ENCODE measurements at regions not wholly inside any gene's neighbourhood (a gene's known extent, or its start where the extent isn't known, plus 50 kb on each side); places are given as distances from the start of the nearest gene placed in this dataset.

DNA sequence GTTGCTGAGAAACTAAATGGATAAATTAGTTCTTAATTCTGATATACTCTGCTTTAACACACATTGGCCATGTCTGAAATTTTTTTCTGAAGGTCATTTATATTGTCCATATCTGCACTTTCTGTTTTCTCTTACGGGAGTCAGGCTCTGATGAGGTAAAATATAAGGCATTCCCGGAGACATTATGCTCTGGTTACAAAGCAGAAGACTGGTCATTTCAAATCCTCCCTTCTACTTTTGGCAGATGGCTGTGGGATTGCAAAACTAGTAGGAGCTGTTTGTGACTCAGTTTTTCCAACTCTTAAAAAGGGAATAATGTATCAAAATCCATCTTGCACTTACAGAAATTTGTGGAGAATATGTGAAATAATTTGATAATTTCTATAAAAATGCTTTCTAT is 92.2 kb upstream of the CPHXL start:
- TF ChIP-seq, protein P1, sequence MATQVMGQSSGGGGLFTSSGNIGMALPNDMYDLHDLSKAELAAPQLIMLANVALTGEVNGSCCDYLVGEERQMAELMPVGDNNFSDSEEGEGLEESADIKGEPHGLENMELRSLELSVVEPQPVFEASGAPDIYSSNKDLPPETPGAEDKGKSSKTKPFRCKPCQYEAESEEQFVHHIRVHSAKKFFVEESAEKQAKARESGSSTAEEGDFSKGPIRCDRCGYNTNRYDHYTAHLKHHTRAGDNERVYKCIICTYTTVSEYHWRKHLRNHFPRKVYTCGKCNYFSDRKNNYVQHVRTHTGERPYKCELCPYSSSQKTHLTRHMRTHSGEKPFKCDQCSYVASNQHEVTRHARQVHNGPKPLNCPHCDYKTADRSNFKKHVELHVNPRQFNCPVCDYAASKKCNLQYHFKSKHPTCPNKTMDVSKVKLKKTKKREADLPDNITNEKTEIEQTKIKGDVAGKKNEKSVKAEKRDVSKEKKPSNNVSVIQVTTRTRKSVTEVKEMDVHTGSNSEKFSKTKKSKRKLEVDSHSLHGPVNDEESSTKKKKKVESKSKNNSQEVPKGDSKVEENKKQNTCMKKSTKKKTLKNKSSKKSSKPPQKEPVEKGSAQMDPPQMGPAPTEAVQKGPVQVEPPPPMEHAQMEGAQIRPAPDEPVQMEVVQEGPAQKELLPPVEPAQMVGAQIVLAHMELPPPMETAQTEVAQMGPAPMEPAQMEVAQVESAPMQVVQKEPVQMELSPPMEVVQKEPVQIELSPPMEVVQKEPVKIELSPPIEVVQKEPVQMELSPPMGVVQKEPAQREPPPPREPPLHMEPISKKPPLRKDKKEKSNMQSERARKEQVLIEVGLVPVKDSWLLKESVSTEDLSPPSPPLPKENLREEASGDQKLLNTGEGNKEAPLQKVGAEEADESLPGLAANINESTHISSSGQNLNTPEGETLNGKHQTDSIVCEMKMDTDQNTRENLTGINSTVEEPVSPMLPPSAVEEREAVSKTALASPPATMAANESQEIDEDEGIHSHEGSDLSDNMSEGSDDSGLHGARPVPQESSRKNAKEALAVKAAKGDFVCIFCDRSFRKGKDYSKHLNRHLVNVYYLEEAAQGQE (IDR thresholded peaks at IDR 0.05; ENCODE audit: insufficient read depth in 1 of 2, low read depth in 2 of 2, low read length in 2 of 2): no peak
- TF ChIP-seq TAF1 (IDR thresholded peaks at IDR 0.05; ENCODE audit: borderline replicate concordance, insufficient read depth, low read length) (no peak), SIN3A (IDR thresholded peaks at IDR 0.05; ENCODE audit: borderline replicate concordance, insufficient read depth, low read length) (no peak), POLR2AphosphoS5 (IDR thresholded peaks at IDR 0.05; ENCODE audit: low read depth, low read length) (no peak), FOXP2 (optimal IDR thresholded peaks at IDR 0.05; ENCODE audit: borderline replicate concordance, extremely low read depth, extremely low read length, insufficient read depth) (no peak)

DNA sequence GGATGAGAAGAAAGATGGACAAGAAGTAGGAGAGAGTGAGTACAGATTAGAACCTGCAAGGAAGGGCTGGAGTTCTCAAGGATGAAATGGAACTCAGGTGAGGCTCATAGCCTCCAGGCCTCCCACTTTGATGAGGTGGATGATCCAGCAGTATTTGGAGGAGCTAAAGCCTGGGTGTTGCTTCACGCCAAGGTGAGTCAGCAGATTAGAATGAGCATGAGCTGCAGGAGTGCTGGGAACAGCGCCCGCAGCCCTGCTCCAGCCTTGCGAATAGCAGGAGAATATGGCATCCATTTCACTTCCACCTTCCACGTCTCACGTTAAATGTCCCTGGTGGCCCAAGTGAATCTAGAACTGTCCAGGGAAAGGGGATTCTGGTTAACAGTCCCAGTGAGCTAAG is 94.4 kb upstream of the CPHXL start:
- TF ChIP-seq FOXP2 (optimal IDR thresholded peaks at IDR 0.05; ENCODE audit: borderline replicate concordance, extremely low read depth, extremely low read length, insufficient read depth) (no peak), POLR2AphosphoS5 (IDR thresholded peaks at IDR 0.05; ENCODE audit: low read depth, low read length) (no peak), TAF1 (IDR thresholded peaks at IDR 0.05; ENCODE audit: borderline replicate concordance, insufficient read depth, low read length) (no peak), SIN3A (IDR thresholded peaks at IDR 0.05; ENCODE audit: borderline replicate concordance, insufficient read depth, low read length) (no peak)
- TF ChIP-seq, protein P1 (IDR thresholded peaks at IDR 0.05; ENCODE audit: insufficient read depth in 1 of 2, low read depth in 2 of 2, low read length in 2 of 2): no peak

GRCh38 chr16:75821117-75821516 is 94.8 kb upstream of the CPHXL start:
- TF ChIP-seq TAF1 (IDR thresholded peaks at IDR 0.05; ENCODE audit: borderline replicate concordance, insufficient read depth, low read length): no peak

GRCh38 chr16:75836347-75837010 is 110.2 kb upstream of the CPHXL start:
- no peak for TF ChIP-seq SIN3A (IDR thresholded peaks at IDR 0.05; ENCODE audit: borderline replicate concordance, insufficient read depth, low read length)
- no peak for TF ChIP-seq TAF1 (IDR thresholded peaks at IDR 0.05; ENCODE audit: borderline replicate concordance, insufficient read depth, low read length)
- TF ChIP-seq POLR2AphosphoS5 (IDR thresholded peaks at IDR 0.05; ENCODE audit: low read depth, low read length): no peak
- no peak for TF ChIP-seq FOXP2 (optimal IDR thresholded peaks at IDR 0.05; ENCODE audit: borderline replicate concordance, extremely low read depth, extremely low read length, insufficient read depth)
- TF ChIP-seq, protein P1 (IDR thresholded peaks at IDR 0.05; ENCODE audit: insufficient read depth in 1 of 2, low read depth in 2 of 2, low read length in 2 of 2): no peak

- TF ChIP-seq FOXP2 (optimal IDR thresholded peaks at IDR 0.05; ENCODE audit: borderline replicate concordance, extremely low read depth, extremely low read length, insufficient read depth): no peak
- TF ChIP-seq, protein P1 (IDR thresholded peaks at IDR 0.05; ENCODE audit: insufficient read depth in 1 of 2, low read depth in 2 of 2, low read length in 2 of 2): no peak
- no peak for TF ChIP-seq POLR2AphosphoS5 (IDR thresholded peaks at IDR 0.05; ENCODE audit: low read depth, low read length)
- TF ChIP-seq TAF1 (IDR thresholded peaks at IDR 0.05; ENCODE audit: borderline replicate concordance, insufficient read depth, low read length): no peak
Measured at GRCh38 chr16:75837264-75837663, 111.0 kb upstream of the CPHXL start.

Measured in PFSK-1 (cell line).